Neuron (in vitro differentiated cells): ENCODE measurements at regions not wholly inside any gene's neighbourhood (a gene's known extent, or its start where the extent isn't known, plus 50 kb on each side); places are given as distances from the start of the nearest gene placed in this dataset.

Source experiments
- H2AFZ ChIP-seq: one replicate; pipeline ENCODE4 v1.6.1; 2013; ENCODE audit warnings: low read depth, mild to moderate bottlenecking, inconsistent platforms, low read length, moderate library complexity
- H3K27me3 ChIP-seq: one replicate; pipeline ENCODE4 v1.6.1; 2013; ENCODE audit warnings: low read length; ENCODE audit not compliant: insufficient read depth
- H3K36me3 ChIP-seq: one replicate; pipeline ENCODE4 v1.6.1; 2013; ENCODE audit warnings: low read length; ENCODE audit not compliant: insufficient read depth
- H3K4me1 ChIP-seq: one replicate; pipeline ENCODE4 v1.6.1; 2013; ENCODE audit warnings: low read length; ENCODE audit not compliant: insufficient read depth
- H3K4me3 ChIP-seq: 2 replicates; pipeline ENCODE4 v1.5.1; 2013; ENCODE audit warnings: mild to moderate bottlenecking, low read length, moderate library complexity
- H3K9me3 ChIP-seq: one replicate; pipeline ENCODE4 v1.6.1; 2013; ENCODE audit warnings: low read length

DNA sequence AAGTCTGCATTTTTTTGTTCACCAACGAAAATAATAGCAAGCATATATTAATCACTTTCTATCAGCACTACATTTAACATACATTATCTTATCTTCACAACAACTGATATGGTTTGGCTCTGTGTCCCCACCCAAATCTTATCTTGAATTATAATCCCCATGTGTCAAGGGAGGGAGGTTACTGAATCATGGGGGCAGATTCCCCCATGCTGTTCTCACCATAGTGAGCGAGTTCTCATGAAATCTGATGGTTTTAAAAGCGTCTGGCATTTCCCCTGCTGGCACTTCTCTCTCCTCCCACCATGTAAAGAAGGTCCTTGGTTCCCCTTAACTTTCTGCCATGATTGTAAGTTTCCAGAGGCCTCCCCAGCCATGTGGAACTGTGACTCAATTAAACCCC lies 235.7 kb upstream of the RXFP2 start:
- H3K27me3 ChIP-seq: no peaks in the 10 kb centered on the region
- H3K4me1 ChIP-seq: no peaks in the 10 kb centered on the region
- no peaks in the 10 kb centered on the region for H3K9me3 ChIP-seq
- H2AFZ ChIP-seq: no peak overlapping the region
- no peaks in the 10 kb centered on the region for H3K36me3 ChIP-seq
- H3K4me3 ChIP-seq: no peak overlapping the region

DNA sequence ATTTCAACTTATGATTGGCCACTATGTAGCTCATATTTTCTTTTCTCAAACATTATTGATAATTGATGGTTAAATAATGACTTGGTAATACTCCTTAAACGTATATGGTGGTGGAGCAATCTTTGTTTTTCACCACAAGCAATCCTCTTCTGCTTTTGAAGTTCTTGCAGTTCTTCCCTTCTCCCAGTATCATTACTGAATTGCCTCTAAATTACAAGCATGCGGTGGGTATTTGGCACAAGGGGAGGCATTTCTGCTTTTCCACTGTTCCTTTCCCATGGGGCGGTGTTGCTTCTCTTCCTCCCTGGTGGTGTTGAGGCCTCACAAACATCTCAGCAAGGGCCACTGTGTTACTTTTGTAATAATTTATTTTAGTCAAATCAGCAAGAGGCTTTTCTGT lies 234.4 kb upstream of the RXFP2 start:
- no peaks in the 10 kb centered on the region for H3K4me1 ChIP-seq
- no peaks in the 10 kb centered on the region for H3K9me3 ChIP-seq
- no peaks in the 10 kb centered on the region for H3K27me3 ChIP-seq

DNA sequence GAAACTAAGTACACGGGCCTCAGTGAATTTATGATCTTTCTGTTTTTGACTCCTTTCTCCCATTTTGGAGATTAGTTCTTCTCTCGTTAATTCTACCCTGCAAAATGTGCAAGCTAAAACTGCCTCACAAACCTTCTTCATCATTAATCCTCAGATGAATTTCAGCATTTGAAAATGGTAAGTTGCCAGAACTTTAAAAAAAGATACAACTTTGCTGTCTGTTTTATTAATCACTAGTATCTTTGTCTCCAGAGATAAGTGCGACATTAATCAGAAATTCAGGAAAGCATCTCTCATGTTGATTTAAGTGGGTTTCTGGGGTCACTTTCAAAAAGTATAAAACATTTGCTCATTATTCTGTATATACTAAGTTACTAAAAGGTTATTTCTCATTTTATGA lies 227.0 kb upstream of the RXFP2 start:
- no peaks in the 10 kb centered on the region for H3K36me3 ChIP-seq
- no peaks in the 10 kb centered on the region for H3K4me1 ChIP-seq
- no peak overlapping the region for H2AFZ ChIP-seq
- no peak overlapping the region for H3K4me3 ChIP-seq
- H3K9me3 ChIP-seq: no peaks in the 10 kb centered on the region
- no peaks in the 10 kb centered on the region for H3K27me3 ChIP-seq

More for the DNA sequence above, 234.4 kb upstream of the RXFP2 start:
- no peak overlapping the region for H3K4me3 ChIP-seq
- no peak overlapping the region for H2AFZ ChIP-seq
- H3K36me3 ChIP-seq: no peaks in the 10 kb centered on the region

DNA sequence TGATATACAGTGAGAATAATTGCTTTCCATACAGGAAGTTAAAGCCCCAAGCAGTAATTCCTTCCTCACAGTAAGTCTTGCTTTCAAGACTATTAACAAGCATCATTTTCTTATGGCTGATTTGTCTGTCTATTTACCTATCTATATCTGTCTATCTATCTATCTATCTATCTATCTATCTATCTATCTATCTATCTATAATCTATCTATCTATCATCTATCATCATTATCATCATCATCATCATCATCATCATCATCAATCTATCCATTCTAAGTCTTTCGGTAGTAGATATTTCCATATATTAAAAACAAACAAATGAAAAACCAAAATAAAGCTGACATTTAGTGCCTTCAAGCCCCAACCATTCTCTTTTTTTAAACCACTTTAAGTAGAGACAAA lies 224.4 kb upstream of the RXFP2 start:
- no peaks in the 10 kb centered on the region for H3K9me3 ChIP-seq
- no peaks in the 10 kb centered on the region for H3K36me3 ChIP-seq
- H3K4me1 ChIP-seq: no peaks in the 10 kb centered on the region
- no peak overlapping the region for H3K4me3 ChIP-seq
- no peak overlapping the region for H2AFZ ChIP-seq
- no peaks in the 10 kb centered on the region for H3K27me3 ChIP-seq

DNA sequence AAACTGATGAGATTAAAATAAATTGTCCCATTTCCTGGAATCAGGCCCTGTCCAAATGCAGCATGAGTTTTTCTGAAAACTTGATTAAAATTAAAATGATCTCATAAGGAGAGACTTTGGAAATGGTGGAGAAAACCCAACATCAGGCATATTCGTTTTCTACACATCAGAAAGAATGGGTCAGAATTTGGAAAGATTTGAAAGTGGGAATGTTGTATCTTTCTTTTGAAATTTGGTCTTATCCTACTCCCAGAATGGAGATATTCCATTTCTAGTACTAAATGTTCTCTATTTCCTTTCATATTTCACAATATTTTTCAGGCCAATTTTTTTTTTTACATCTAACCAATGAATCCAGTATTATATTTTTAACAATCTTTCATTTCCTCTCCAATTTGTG lies 223.9 kb upstream of the RXFP2 start:
- no peaks in the 10 kb centered on the region for H3K4me1 ChIP-seq
- no peaks in the 10 kb centered on the region for H3K9me3 ChIP-seq
- H3K4me3 ChIP-seq: no peak overlapping the region
- no peaks in the 10 kb centered on the region for H3K27me3 ChIP-seq
- no peaks in the 10 kb centered on the region for H3K36me3 ChIP-seq
- H2AFZ ChIP-seq: no peak overlapping the region

DNA sequence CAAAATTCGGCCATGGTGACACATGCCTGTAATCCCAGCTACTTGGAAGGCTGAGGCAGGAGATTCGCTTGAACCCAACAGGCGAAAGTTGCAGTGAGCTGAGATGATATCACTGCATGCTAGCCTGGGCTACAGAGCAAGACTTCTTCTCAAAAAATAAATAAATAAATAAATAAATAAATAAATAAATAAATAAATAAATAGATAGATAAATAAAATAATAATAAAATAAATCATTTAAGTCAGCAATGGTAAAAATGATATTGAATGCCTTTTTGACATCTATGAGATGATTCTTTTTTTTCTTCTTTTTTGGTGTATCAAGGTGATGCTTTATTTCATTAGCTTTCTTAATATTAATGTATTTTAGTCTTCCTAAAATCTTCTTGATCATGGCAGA lies 221.7 kb upstream of the RXFP2 start:
- H3K4me1 ChIP-seq: no peaks in the 10 kb centered on the region
- H2AFZ ChIP-seq: no peak overlapping the region
- H3K27me3 ChIP-seq: no peaks in the 10 kb centered on the region
- no peaks in the 10 kb centered on the region for H3K36me3 ChIP-seq
- H3K9me3 ChIP-seq: no peaks in the 10 kb centered on the region
- no peak overlapping the region for H3K4me3 ChIP-seq

DNA sequence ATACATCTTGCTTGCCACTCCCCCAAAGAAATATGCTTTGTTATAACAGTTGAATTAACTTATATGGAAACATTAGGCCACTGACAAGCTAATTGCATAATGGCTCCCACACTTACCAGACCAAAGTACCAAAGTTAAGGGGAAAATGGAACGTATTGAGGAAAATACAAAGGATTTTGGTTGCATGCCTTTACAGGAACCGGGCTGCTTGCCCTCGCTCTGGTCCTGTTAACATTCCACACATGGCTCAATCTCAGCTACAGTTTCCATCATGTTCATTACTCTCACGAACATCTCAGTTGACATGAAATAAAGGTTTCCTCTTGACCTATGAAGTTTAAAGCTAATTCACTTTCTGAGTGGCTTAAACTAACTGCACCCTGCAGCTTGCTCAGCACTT lies 220.7 kb upstream of the RXFP2 start:
- H2AFZ ChIP-seq: no peak overlapping the region
- H3K27me3 ChIP-seq: no peaks in the 10 kb centered on the region
- H3K9me3 ChIP-seq: no peaks in the 10 kb centered on the region
- no peak overlapping the region for H3K4me3 ChIP-seq
- H3K4me1 ChIP-seq: no peaks in the 10 kb centered on the region
- H3K36me3 ChIP-seq: no peaks in the 10 kb centered on the region

DNA sequence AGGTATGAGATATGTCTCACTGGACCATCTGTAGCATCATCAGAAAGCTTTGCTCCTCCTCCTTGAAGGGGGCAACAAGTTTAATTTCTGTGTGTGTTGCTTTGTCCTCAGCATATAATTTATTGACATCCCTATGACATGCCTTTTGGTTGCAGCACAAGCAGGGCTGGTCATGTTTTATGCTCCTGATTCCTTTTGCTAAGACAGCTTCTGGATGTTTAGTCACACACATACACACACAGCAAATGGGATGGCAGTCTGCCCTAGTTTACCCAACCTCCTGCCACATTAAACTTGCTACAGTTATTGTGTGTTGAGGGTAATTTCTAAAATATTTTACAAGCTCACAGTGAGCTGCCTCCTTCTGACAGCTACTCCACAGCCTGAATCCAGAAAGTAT lies 217.9 kb upstream of the RXFP2 start:
- H3K9me3 ChIP-seq: no peaks in the 10 kb centered on the region
- no peak overlapping the region for H3K4me3 ChIP-seq
- H2AFZ ChIP-seq: no peak overlapping the region
- no peaks in the 10 kb centered on the region for H3K36me3 ChIP-seq
- no peaks in the 10 kb centered on the region for H3K27me3 ChIP-seq
- H3K4me1 ChIP-seq: no peaks in the 10 kb centered on the region

DNA sequence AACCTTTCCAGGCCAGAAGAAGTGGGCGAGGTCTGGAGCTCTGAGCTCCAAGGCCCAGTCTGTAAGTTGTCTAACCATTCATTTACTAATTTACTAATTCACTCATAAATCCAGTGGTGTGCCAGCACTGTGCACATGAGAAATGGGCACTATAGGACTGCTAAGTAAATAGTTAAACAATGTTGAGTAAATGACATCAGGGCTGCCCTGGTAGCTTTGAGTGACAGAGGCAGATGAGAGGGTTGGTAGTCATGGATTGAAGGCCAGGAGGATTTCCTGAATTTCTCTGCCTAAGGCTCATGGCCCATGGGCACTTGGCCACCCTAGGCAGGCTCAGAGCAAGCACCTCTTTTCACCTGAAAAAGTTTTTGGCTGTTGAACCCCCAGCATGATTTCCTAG lies 216.9 kb upstream of the RXFP2 start:
- Histone ChIP-seq H3K36me3 (no peaks in the 10 kb centered on the region), H3K9me3 (no peaks in the 10 kb centered on the region), H2AFZ (no peak overlapping the region), H3K4me3 (no peak overlapping the region), H3K27me3 (no peaks in the 10 kb centered on the region), H3K4me1 (no peaks in the 10 kb centered on the region)

DNA sequence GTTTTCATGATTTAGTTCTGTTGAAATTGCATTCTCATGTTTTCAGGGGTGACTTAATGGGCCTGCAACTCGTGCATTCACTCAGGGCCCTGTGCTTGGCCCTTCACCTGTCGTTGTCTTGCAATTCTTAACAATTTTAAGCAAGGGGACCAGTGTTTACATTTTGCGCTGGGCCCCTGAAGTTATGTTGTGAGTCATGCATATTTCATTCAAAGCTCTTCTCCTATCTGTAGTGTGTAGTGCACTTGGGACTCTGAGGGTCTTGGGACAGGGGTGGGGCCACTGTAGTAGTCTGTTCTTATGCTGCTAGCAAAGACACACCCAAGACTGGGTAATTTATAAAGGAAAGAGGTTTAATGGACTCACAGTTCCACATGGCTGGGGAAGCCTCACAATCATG lies 211.2 kb upstream of the RXFP2 start:
- no peaks in the 10 kb centered on the region for H3K36me3 ChIP-seq
- H3K4me1 ChIP-seq: no peaks in the 10 kb centered on the region
- H3K9me3 ChIP-seq: no peaks in the 10 kb centered on the region
- H2AFZ ChIP-seq: no peak overlapping the region
- no peaks in the 10 kb centered on the region for H3K27me3 ChIP-seq
- H3K4me3 ChIP-seq: no peak overlapping the region

DNA sequence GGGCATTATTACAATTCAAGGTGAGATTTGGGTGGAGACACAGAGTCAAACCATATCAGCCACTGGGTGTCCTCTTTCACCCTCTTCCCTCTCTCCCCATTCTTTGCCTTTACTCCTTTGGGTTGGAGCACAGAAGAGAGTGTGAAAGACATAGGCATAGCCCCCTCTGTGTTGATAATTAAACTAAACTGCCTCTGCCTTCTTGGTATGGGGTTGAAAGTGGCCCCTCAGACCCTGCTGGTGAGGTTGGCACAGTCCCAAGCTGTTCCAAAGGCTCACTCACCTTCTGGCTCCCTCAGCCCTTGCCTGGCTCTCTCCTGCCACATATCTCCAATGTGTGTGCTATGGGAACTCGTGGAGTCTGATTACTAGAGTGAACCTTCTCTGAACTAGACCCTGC lies 210.6 kb upstream of the RXFP2 start:
- no peaks in the 10 kb centered on the region for H3K27me3 ChIP-seq
- no peak overlapping the region for H3K4me3 ChIP-seq
- H3K9me3 ChIP-seq: no peaks in the 10 kb centered on the region
- H3K36me3 ChIP-seq: no peaks in the 10 kb centered on the region
- no peak overlapping the region for H2AFZ ChIP-seq
- H3K4me1 ChIP-seq: no peaks in the 10 kb centered on the region

DNA sequence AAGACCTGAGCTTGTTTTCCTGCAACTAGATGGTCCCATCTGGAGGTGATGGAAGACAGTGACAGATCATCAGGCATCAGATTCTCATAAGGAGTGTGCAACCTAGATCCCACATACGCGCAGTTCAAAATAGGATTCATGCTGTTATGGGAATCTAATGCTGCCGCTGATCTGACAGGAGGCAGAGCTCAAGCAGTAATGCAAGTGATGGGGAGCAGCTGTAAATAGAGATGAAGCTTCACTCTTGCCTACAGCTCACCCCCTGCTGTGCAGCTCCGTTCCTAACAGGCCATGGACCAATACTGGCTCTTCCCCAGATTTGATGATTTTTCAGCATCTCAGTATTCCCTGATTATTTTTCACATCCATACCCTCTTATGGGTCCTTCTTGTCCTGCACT lies 208.4 kb upstream of the RXFP2 start:
- H3K4me1 ChIP-seq: no peaks in the 10 kb centered on the region
- H2AFZ ChIP-seq: no peak overlapping the region
- H3K36me3 ChIP-seq: no peaks in the 10 kb centered on the region
- no peaks in the 10 kb centered on the region for H3K27me3 ChIP-seq
- H3K9me3 ChIP-seq: no peaks in the 10 kb centered on the region
- H3K4me3 ChIP-seq: no peak overlapping the region

DNA sequence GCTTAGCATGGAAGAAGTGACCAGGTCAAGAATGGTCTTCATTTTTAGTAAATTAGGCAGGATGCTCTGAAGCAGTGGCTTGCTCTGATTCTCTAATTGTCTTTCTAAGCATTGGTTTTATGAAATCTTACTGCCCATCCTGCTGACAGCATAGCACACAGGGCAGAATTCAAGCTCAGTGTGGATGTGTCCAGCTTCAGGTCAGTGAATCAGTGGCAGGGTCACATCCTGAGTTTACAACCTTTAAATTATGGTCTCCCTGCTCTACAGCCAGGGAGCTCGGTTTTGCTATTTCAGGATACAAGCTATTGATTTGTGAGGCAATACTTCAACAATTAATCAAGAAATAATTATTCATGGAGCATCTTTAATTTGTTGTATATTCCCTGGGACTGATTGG lies 202.3 kb upstream of the RXFP2 start:
- H2AFZ ChIP-seq: no peak overlapping the region

DNA sequence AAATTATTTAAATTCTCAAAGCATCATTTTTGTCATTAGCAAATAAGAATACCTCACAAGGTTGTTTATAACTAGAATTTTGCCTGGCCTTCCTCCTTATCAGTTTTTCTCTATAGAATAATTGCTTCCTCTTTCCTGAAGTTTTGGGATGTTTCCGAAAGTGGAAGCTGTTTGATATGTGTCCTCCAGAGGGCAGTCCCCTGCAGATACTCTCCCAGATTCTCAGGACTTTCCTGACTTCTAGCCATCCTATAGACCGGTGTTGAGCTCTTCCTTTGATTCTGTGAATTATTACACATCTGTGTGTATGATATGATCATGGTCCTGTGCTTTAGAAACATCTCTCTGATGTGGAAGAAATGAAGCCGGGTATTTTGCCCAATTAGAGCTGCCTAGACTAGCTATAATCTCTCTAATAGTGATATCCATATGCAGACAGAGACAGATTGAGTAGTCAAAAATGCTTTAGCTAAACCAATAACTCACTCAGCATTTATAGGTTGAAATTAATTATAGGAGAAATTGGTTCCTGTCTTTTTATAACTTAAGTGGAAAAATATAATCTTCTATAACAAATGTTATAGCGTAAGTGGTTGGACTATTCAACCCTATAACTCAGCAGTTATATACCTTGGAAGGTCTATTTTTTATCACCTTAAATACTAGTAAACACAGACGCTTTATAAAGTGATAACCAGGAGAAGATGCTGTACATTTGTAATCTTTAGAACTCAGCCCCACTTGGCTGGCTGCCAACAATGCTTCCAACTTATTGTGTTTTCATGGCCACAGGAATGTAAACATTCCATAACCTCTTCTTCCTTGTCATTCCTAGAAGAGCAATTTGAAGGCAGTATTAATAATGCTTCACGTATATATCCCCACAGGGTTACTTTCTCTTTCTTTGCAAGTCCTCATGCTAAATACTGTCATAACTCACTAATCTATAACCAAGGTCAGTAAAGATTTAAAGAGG lies 201.0 kb upstream of the RXFP2 start:
- no peaks in the 10 kb centered on the region for H3K9me3 ChIP-seq
- no peaks in the 10 kb centered on the region for H3K36me3 ChIP-seq
- H3K4me1 ChIP-seq: no peaks in the 10 kb centered on the region
- H3K27me3 ChIP-seq: no peaks in the 10 kb centered on the region
- H3K4me3 ChIP-seq: no peak overlapping the region
- H2AFZ ChIP-seq: no peak overlapping the region

More for the DNA sequence above, 202.3 kb upstream of the RXFP2 start:
- Histone ChIP-seq H3K36me3 (no peaks in the 10 kb centered on the region), H3K9me3 (no peaks in the 10 kb centered on the region), H3K27me3 (no peaks in the 10 kb centered on the region), H3K4me3 (no peak overlapping the region), H3K4me1 (no peaks in the 10 kb centered on the region)
